GM19324 (cell line): ENCODE measurements at regions not wholly inside any gene's neighbourhood (a gene's known extent, or its start where the extent isn't known, plus 50 kb on each side); places are given as distances from the start of the nearest gene placed in this dataset.

Experiments
- ATAC-seq: cut with Tn5 transposase; IDR thresholded peaks from one replicate; pipeline ENCODE4 v1.9.1; 2021; ENCODE audit warnings: mild to moderate bottlenecking, moderate library complexity; ENCODE audit not compliant: unreplicated experiment, low FRiP score

DNA sequence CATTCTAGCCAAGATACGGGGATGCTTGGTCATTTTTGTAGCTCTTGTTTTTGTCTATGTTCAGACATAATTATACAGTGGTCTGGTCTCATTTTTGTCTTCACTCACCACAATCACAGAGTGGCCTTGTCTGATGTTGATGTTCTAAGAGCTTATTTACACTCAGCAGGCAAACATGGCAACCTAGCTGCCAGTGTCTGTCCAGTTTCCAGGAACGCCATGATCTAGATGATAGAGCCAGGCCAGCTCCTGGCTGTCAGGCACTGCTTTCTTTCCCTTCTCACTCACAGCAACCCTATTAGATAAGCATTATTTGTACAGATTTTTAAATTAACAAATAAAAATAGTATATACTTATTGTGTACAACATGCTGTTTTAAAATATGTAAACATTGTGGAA, 98.6 kb upstream of the PHF14 start:
- ATAC-seq: no peak

- ATAC-seq: peak; percentile 18
These were observed 84.8 kb upstream of the PHF14 start for GRCh38 chr7:10888861-10889260.

DNA sequence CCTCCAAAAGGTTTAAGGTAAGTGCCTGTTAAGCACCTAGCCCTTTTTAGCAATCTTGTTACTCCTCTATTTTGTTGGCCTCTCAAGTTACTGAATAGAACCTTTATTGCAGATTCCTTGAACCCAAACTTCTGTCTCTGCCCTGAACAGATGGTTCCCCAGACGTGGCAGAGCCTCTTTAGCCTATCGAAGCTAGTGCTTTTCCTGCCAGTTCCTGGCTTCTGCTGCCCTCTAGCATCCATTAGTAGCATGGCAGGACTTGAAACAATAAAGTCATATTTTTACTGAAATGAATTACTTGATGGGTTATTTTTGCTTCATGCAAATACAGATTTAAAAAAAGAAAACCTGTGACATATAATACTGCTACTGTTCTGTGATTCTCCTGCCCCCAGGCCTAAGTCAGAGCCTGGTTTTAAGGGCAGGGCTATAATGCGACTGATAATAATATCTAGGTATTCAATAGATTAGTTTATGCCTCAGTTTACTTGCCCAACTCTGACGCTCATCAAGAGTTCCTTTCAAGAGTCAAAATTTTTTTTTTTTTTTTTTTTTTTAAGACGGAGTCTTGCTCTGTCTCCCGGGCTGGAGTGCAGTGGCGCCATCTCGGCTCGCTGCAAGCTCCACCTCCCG, 84.3 kb upstream of the PHF14 start:
- peak; percentile 95 for ATAC-seq

GRCh38 chr7:10908600-10908999, 65.1 kb upstream of the PHF14 start:
- no peak for ATAC-seq

- ATAC-seq: no peak
These were observed 63.2 kb upstream of the PHF14 start for GRCh38 chr7:10910447-10910846.

DNA sequence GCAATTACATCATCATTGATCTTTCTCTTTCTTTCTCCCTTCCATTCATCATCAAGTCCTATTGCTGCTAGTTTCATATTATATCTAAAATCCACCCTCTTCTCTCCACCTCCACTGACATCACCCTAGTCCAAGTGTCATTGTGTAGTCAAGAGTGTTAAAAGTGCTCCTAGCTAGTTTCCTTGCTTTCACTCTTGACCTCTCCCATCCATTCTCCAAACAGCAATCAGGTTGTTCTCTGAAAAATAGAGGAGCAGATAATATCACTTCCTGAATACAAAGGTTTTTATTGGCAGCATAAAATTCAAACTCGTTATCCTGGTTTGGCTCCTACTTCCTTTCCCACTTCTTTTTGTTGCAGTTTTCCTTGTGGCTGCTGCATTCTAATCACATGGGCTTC, 61.6 kb upstream of the PHF14 start:
- no peak for ATAC-seq

GRCh38 chr7:10913457-10913856, 60.2 kb upstream of the PHF14 start:
- no peak for ATAC-seq

GRCh38 chr7:10918093-10918590, 55.5 kb upstream of the PHF14 start:
- ATAC-seq: no peak

DNA sequence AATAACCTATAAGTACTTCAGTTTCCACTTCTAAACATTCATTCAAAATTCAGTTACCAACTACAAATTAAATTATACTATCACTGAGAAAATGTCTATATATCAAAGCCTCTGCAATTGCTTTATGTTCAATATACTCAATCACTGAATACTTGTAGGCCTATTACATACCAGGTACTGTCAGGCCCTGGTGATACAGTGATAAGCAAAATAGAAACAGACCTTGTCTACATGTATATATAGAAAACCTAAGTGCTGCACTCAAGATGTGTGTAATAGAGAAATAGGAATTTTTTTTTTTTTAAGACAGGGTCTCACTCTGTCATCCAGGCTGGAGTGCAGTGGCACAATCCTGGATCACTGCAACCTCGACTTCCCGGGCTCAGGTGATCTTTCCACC, 53.7 kb upstream of the PHF14 start:
- ATAC-seq: no peak
